Esophagus muscularis mucosa (tissue), 4 donors: ENCODE measurements at regions not wholly inside any gene's neighbourhood (a gene's known extent, or its start where the extent isn't known, plus 50 kb on each side); places are given as distances from the start of the nearest gene placed in this dataset.

Experiments used
- DNase-seq: peaks from one replicate; pipeline ENCODE4 v3.0.0-alpha.2; 2017; ENCODE audit errors: extremely low spot score
- H3K27ac ChIP-seq, 4 donors: fragments of 200-600 bp; sonication (generic); replicated peaks in 1 of 4; 1 replicate in 3 of 4; 2 replicates in 1 of 4; pipeline ENCODE4 v1.5.1; 2016 to 2019; ENCODE audit warnings: mild to moderate bottlenecking in 1 of 4
- H3K27me3 ChIP-seq, 4 donors: fragments of 200-600 bp; sonication (generic); one replicate each; pipeline versions ENCODE4 v1.5.1 to v1.6.0; 2016 to 2019
- H3K36me3 ChIP-seq, 4 donors: fragments of 200-600 bp; sonication (generic); one replicate each; pipeline ENCODE4 v1.5.1; 2016 to 2019
- H3K4me1 ChIP-seq, 4 donors: fragments of 200-600 bp; sonication (generic); one replicate each; pipeline ENCODE4 v1.5.1; 2016 to 2019
- H3K4me3 ChIP-seq, 4 donors: fragments of 200-600 bp; sonication (generic); 1 replicate in 2 of 4; 2 replicates in 2 of 4; pipeline ENCODE4 v1.5.1; 2016 to 2019; ENCODE audit warnings: mild to moderate bottlenecking in 4 of 4, moderate library complexity in 1 of 4
- H3K9me3 ChIP-seq, 4 donors: fragments of 200-600 bp; sonication (generic); 1 replicate in 3 of 4; 2 replicates in 1 of 4; pipeline ENCODE4 v1.5.1; 2016 to 2019
- EP300 ChIP-seq: sonication (generic); formaldehyde crosslinking; IDR thresholded peaks from one replicate; pipeline ENCODE4 v1.6.1; 2017; ENCODE audit warnings: antibody characterized with exemption
- POLR2A ChIP-seq: fragments of 450-650 bp; IDR thresholded peaks from one replicate; pipeline ENCODE4 v1.6.1; 2017; ENCODE audit warnings: antibody characterized with exemption, moderate library complexity, mild to moderate bottlenecking, low read depth
- POLR2AphosphoS5 ChIP-seq, 2 donors: sonication (generic); formaldehyde crosslinking; IDR thresholded peaks; one replicate each; pipeline ENCODE4 v1.6.1; 2017; ENCODE audit warnings: antibody characterized with exemption in 2 of 2
- WGBS: methylation state at CpG from one replicate; pipeline ENCODE4 v1.1.5; 2018; 5-methylcytosine and 5-hydroxymethylcytosine counted together
- intact Hi-C: fragments of 100-400 bp; cut with DNase I; formaldehyde crosslinking; loops from one replicate; pipeline ENCODE4 v1.15.1; 2023
- TF ChIP-seq, protein P1 (sequence below), 3 experiments: fragments of 200-600 bp in 2 of 3; fragments of 450-650 bp in 1 of 3; sonication (generic) in 2 of 3; IDR thresholded peaks; one replicate each; pipeline ENCODE4 v1.5.1; 2017 to 2019; ENCODE audit warnings: antibody characterized with exemption in 3 of 3, mild to moderate bottlenecking in 2 of 3, moderate library complexity in 1 of 3

DNA sequence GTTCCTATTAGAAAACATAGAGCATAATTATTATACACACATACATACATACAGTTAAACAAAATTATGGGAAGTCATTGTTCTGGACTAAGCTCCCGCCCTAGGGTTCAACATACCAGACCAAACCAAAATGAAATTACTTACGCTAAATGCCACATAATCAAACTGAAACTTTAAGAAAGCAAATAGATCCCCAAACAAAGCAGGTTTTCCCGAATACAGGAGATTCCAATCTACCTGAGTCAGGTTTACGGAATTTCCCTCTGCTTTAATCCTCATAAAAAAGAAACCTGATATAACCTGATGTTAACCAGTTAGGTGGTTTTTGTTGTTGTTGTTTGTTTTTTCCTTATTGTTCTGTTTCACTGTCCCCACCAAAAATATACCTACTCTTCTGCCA lies 1886.9 kb downstream of the NCAM2 start:
- 74% methylated on average over 4 of the region's 4 CpGs for WGBS
- Histone ChIP-seq H3K36me3 (no peaks in the 10 kb centered on the region), H3K4me1 (no peaks in the 10 kb centered on the region), H3K27ac (no peak overlapping the region), H3K27me3 (no peaks in the 10 kb centered on the region), H3K4me3 (no peak overlapping the region), H3K9me3 (no peaks in the 10 kb centered on the region)
- intact Hi-C loops, result no loop called here
- TF ChIP-seq, protein P1, sequence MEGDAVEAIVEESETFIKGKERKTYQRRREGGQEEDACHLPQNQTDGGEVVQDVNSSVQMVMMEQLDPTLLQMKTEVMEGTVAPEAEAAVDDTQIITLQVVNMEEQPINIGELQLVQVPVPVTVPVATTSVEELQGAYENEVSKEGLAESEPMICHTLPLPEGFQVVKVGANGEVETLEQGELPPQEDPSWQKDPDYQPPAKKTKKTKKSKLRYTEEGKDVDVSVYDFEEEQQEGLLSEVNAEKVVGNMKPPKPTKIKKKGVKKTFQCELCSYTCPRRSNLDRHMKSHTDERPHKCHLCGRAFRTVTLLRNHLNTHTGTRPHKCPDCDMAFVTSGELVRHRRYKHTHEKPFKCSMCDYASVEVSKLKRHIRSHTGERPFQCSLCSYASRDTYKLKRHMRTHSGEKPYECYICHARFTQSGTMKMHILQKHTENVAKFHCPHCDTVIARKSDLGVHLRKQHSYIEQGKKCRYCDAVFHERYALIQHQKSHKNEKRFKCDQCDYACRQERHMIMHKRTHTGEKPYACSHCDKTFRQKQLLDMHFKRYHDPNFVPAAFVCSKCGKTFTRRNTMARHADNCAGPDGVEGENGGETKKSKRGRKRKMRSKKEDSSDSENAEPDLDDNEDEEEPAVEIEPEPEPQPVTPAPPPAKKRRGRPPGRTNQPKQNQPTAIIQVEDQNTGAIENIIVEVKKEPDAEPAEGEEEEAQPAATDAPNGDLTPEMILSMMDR (IDR thresholded peaks at IDR 0.05), result no peak
- no peak for TF ChIP-seq POLR2AphosphoS5 (IDR thresholded peaks at IDR 0.05)
- DNase-seq, result no peak

DNA sequence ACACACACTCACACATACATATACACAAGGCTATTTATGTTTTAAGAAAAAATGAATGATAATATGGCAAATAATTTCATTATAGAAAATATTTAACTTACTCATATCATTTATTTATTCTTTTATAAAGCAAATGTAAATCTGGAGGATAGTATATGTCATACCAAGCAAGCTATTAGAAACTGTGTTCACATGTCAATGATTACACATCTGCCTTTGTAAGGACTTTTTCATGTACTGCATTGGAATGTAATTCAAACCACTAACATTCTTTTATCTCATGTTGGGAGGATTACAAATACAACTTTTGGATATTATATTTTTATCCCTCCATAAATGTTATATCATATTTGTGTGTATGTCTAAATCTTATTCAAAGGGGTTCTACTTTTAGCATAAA lies 1887.4 kb downstream of the NCAM2 start:
- intact Hi-C loops, result no loop called here
- Histone ChIP-seq H3K27ac (no peak overlapping the region), H3K4me3 (no peak overlapping the region), H3K36me3 (no peaks in the 10 kb centered on the region), H3K4me1 (no peaks in the 10 kb centered on the region), H3K27me3 (no peaks in the 10 kb centered on the region), H3K9me3 (no peaks in the 10 kb centered on the region)
- no peak for TF ChIP-seq POLR2A
- TF ChIP-seq EP300, result no peak
- DNase-seq, result no peak

DNA sequence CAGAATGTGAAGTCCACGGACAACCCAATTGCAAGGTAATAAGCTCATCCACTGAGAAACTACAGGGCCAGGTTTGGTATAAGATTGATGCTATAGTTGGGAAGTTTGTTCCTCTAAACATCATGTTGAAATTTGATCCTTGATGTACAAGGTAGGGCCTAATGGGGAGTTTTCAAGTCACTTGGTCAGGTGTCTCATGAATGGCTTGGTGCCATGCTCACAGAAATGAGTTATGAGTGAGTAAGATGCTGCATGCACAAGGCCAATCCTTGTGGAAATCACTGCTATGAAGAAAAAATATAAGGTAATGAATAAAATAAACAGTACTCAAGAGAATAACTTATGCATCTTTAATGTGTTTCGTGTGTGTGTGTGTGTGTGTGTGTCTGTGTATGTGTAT lies 1891.2 kb downstream of the NCAM2 start:
- no peaks in the 10 kb centered on the region for H3K36me3 ChIP-seq
- H3K4me3 ChIP-seq, result no peak overlapping the region
- no peaks in the 10 kb centered on the region for H3K4me1 ChIP-seq
- no peaks in the 10 kb centered on the region for H3K9me3 ChIP-seq
- DNase-seq, result no peak
- WGBS, result 67% methylated on average over 2 of the region's 2 CpGs
- no peaks in the 10 kb centered on the region for H3K27me3 ChIP-seq
- H3K27ac ChIP-seq, result no peak overlapping the region
- TF ChIP-seq, protein P1 (IDR thresholded peaks at IDR 0.05), result no peak
- intact Hi-C loops, result no loop called here

DNA sequence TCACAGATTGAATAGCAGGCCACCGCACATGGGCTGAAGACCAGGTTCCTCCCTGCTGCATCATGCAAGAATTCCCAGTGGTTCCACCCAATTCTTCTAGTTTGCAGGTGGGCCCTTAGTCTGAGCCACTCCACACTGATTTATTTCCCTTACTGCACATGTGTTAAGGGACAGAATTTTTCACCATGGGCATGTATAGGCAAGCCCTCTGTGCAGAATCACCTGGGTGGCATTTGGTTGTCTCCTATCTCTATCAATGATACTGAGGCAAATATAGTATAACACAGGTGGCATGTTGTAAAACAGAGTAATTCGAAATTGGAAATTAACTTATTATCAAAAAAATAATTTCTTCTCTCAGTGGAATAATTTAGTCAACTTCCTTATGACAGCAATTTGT lies 1892.4 kb downstream of the NCAM2 start:
- Histone ChIP-seq H3K27ac (no peak overlapping the region), H3K4me1 (no peaks in the 10 kb centered on the region), H3K9me3 (no peaks in the 10 kb centered on the region), H3K36me3 (no peaks in the 10 kb centered on the region), H3K4me3 (no peak overlapping the region), H3K27me3 (no peaks in the 10 kb centered on the region)
- WGBS, result 82% methylated on average over 2 of the region's 2 CpGs
- no peak for TF ChIP-seq POLR2A
- TF ChIP-seq EP300, result no peak
- TF ChIP-seq, protein P1 (IDR thresholded peaks at IDR 0.05), result no peak
- TF ChIP-seq POLR2AphosphoS5 (IDR thresholded peaks at IDR 0.05), result no peak
- intact Hi-C loops, result no loop called here
- DNase-seq, result no peak

DNA sequence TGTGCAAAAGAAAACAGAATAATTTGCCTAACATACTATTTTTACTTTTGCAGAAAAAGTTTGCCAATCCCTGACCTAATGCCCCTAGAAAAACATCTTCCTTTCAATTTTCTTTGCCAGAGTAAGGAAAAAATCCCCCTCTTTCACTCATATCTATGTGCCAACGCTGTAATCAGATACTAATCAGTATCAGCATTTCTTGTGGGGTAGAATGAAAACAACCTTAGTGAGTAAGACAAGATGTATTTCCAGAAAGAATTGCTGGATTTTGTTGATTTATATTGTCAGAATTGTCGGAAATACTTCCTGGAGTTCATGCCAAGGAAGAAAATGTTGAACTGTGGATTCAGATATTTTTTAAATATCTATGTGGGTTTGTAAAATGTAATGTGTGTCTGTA lies 1893.8 kb downstream of the NCAM2 start:
- intact Hi-C loops, result no loop called here
- Histone ChIP-seq H3K9me3 (no peaks in the 10 kb centered on the region), H3K27ac (no peak overlapping the region), H3K27me3 (no peaks in the 10 kb centered on the region), H3K4me3 (no peak overlapping the region), H3K36me3 (no peaks in the 10 kb centered on the region), H3K4me1 (no peaks in the 10 kb centered on the region)
- TF ChIP-seq, protein P1 (IDR thresholded peaks at IDR 0.05), result no peak
- DNase-seq, result no peak
- WGBS, result 61% methylated on average over 2 of the region's 2 CpGs

DNA sequence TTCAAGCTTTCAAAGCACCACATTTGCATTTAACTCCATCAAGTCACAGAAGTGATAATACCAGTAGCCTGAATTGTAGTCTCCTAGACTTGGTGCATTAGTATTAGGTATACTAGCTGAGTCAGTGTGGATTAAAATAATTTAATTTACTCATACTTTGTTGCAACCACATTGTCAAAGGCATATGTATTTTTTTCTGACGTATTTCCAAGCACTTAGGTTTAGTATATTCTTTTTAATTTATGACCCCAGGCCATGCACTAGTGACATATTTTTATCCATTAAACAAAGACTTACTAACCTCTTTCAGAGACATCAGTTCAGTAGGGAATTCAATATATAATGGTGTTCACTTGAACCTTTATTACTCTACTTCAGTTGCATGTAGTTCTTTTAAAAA lies 1894.5 kb downstream of the NCAM2 start:
- 81% methylated on average over 1 of the region's 1 CpG for WGBS
- no peak overlapping the region for H3K27ac ChIP-seq
- intact Hi-C loops, result no loop called here
- no peaks in the 10 kb centered on the region for H3K36me3 ChIP-seq
- no peaks in the 10 kb centered on the region for H3K27me3 ChIP-seq
- TF ChIP-seq, protein P1 (IDR thresholded peaks at IDR 0.05), result no peak
- TF ChIP-seq EP300, result no peak
- TF ChIP-seq POLR2AphosphoS5 (IDR thresholded peaks at IDR 0.05), result no peak
- no peak for TF ChIP-seq POLR2A
- no peaks in the 10 kb centered on the region for H3K4me1 ChIP-seq
- DNase-seq, result no peak
- H3K9me3 ChIP-seq, result no peaks in the 10 kb centered on the region
- H3K4me3 ChIP-seq, result no peak overlapping the region
